ENCODE measurements at regions not wholly inside any gene's neighbourhood (a gene's known extent, or its start where the extent isn't known, plus 50 kb on each side); places are given as distances from the start of the nearest gene placed in this dataset.
"Not testable (repeated sequence)": the region's sequence is repeated elsewhere in the genome, so short reads cannot be mapped to it uniquely, and the experiment has no call there.

DNA sequence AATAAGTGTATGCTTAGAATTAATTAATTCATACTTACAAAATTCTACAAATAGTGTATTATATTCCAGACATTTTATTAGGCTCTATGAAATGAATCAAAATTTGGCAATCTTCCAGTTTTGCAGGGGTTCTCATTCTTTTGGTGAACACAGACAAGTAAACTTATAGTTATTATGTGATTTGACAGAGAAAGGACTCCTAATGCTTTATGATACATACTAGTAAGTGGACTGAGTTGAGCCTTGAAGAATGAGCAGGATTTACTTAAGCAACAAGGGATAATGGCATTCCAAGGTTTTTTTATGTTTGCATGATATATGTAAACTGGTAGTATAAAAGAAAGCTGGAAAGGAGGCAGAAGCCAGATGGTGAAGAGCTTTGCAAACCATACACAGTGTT lies 145.7 kb upstream of the FERD3L start:
- no peak for DNase-seq

DNA sequence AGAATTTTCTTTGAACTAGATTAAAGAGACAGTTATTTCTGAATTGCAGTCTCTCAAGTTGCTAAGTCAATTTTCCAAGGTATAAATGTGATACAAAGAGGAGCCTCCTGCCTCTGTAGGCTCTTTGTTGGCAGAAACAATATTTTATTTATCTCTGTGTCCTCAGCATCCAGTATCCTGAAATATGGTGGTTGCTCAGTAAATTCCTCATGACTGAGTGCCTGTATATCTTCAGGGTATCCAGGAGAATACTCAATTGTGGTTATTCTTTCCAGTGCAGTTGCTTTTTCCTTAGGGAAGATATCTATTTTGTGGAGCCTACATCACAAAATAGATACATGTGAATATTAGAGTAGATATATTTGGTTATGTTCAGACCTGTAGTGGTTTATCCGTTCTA lies 144.8 kb upstream of the FERD3L start:
- DNase-seq, result no peak

DNA sequence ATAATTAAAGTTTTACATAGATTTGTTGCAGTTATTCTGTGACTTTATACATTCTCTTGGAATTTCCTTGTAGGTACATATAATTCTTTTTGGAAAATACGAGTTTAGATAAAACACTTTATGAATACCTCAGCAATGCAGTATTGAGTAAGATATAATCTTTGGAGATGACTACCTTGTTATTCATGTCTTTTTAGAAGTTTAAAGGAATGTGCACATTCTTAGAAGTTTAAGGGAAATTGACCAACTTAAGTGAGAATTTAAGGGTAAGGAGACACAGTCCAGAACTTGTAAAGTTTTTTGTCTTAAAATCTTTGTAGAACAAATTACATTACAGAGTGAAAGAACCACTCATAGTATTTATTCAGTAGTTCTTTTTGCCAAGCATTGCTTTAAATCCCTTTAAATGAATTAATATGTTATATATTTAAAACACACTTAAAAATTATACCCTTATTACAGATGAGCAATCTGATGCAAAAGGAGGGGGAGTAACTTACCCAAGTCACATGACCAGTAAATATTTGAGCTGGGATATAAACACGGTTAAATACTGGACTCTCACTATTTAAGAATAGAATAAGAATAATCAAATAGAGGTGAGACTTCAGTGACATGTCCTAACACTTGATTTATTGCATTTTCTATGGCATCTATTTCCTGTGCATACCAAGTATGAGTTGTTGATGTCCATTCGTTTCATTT lies 139.5 kb upstream of the FERD3L start:
- DNase-seq, result no peak

- no peak for DNase-seq
Observed at GRCh38 chr7:19284136-19284535, 138.9 kb upstream of the FERD3L start.

DNA sequence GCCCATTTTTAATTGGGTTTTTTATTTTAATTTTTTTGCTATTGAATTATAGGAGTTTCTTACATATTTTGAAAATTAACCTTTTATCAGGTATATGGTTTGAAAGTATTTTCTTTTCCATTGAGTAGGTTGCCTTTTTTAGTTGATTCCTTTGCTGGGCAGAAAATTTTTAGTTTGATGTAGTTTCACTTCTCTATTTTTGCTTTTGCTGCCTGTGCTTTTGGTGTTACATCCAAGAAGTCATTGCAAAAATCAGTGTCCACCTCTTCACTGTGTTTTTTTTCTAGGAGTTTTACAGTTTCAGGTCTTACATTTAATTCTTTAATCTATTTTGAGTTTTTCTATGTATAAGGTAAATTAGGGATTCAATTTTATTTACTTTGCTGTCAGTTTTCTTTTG lies 129.8 kb upstream of the FERD3L start:
- DNase-seq, result peak; percentile 1

- DNase-seq, result not testable (repeated sequence)
Observed at GRCh38 chr7:19272329-19272728, 127.1 kb upstream of the FERD3L start.

- no peak for DNase-seq
Observed at GRCh38 chr7:19269301-19269700, 124.1 kb upstream of the FERD3L start.

DNA sequence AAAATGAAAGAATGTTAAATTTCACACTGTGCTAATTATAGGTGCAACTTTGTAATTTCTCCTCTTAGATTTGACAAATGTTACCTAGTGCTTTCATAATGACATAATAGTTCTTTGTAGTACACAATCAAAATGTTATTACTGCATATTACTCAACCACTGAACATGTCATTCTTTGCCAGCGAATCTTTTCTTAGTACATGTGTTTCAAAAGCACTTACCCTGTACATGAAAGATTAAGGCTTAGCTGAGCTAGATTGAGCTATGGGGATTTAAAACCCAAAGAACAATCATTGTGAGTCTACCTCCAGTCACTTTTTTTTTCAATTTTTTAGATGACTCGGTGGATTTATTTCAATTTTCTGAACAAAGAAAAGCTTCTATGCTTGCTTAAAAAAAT lies 123.5 kb upstream of the FERD3L start:
- no peak for DNase-seq

GRCh38 chr7:19262826-19263225 lies 117.6 kb upstream of the FERD3L start:
- no peak for DNase-seq

GRCh38 chr7:19249281-19249680 lies 104.1 kb upstream of the FERD3L start:
- DNase-seq, result no peak

DNA sequence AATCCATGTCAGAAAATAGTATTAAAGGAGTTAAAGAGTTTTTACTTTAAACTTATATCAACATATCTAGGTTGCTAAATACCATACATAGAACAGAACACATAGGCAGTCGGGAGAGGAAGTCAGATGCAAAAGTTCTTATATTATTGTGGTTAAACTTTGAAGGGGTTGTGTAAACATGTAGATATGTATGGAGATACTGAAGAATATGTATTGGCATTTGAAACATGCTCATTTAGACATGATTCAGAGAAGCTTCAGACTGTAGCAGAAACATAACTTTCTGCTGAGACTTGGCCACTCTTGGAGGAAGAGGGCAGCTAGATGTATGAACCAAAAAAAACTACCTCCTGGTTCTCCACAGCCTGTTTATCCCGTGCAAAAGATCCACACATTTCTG lies 103.5 kb upstream of the FERD3L start:
- DNase-seq, result no peak

- no peak for DNase-seq
Observed at GRCh38 chr7:19248115-19248514, 102.9 kb upstream of the FERD3L start.

DNA sequence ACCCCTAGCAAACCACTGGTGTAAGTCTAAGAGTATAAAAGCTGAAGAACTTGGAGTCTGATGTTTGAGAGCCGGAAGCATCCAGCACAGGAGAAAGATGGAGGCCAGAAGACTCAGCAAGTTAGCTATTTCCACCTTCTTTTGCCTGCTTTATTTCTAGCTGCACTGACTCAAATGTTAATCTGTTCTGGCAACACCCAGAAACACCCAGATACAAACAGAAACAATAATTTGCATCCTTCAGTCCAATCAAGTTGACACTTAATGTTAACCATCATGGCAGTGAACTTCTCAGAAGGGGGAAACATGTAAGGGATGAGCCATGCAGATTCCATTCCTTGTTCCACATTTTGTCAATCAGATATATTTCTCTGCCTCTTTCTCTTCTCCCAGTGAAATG lies 101.8 kb upstream of the FERD3L start:
- DNase-seq, result no peak

- DNase-seq, result no peak
Observed at GRCh38 chr7:19242246-19242645, 97.0 kb upstream of the FERD3L start.

- DNase-seq, result no peak
Observed at GRCh38 chr7:19239951-19240350, 94.7 kb upstream of the FERD3L start.

DNA sequence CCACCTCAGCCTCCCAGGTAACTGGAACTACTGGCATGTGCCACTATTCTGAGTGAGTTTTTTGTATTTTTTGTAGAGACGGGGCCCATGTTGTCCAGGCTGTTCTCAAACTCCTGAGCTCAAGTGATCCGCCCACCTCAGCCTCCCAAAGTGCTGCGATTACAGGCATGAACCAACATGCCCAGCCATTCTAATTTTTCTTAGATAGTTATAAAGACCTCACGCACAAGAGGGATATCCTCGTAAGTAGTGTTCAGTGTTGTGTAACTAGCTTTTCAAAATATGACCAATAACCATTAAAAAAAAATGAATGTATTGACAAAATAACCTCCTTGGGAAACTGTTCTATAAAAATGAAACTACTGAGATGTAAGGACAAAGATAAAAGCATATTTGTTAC lies 90.5 kb upstream of the FERD3L start:
- DNase-seq, result no peak

DNA sequence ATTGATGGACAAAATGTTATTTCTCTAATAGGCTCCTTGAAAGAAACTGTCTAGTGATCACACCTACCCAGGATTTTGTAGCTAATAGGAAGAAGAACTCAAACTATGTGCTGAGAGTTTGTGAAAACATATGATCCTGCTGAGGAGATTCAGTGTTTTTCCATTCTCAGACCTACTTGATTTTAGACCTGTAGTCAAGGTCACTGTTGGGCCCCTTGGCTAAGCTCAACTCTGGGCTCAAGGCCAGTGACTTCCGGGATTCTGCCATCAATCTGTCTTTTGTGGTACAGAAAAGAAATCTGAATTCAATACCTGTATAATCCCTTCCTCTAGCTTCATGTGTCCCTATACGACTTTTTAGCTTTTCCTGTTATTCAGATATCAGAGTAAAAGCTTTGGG lies 79.7 kb upstream of the FERD3L start:
- no peak for DNase-seq

GRCh38 chr7:19215412-19215811 lies 70.2 kb upstream of the FERD3L start:
- no peak for DNase-seq

GRCh38 chr7:19213746-19214145 lies 68.5 kb upstream of the FERD3L start:
- no peak for DNase-seq

DNA sequence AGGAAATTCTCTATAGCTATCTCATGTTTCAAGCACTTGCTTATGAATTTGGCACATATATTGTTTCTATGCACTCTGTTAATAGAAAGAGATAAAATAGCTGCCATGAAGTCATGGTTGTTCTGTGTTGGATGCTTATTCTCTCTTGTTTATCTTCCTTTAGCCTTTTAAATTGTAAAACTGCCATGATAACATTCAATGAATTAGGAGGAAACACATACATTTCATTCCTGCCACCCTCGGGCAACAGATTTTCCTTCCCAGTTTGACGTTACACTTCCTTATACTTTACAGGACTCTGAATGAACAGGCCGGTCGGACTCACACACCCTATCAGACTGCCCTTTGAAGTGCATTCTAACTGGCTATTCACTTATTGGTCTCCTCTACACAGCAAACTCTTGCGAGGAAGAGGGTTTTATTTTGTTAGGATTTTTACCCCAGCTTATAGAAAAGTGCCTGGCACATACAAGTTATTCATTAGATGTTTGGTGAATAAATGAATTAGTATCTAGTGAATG lies 65.7 kb upstream of the FERD3L start:
- no peak for DNase-seq

DNA sequence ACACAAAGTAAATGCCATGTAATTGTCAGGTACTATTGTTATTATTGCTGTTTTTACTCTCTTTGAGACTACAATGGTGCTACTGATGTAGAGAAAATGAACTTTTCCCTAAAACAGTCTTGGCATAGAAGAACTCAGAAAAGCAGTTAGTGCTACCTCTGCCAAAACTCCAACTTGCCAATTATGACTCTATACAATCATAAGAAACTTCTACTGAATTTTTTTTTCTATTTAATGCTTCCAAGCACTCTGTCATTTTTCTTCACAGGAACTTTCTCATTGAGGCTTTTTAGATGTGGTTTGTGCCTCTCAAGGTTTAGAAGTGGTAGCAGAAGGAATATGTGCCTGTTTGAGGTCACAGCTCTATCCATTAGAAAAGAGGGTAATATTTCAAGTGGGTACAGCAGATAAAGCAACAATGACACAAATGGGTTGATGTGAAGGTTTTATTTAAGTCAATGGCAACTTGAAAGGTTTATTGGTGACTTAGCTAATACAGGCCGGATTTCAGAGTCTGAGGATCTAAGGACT lies 64.0 kb upstream of the FERD3L start:
- DNase-seq, result no peak

GRCh38 chr7:19206721-19207120 lies 61.5 kb upstream of the FERD3L start:
- no peak for DNase-seq

DNA sequence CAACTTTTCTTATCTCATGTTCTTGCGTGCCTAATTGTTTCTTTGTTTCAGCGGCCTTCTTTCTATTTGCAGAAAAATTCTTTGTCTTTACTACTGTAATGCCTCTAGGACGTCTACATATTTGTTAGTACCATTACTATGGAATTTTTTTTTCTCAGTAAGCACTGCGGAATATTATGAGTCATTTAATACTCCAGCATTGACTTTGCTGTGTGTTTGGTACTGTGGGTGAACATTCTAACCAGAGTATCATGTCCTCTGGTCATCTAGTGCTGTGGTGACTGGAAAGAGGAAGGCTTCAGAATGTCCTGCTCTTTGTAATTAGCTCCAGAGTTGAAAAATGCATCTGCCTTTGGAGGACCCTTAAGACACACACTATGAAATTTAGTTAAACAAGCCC lies 58.5 kb upstream of the FERD3L start:
- no peak for DNase-seq

GRCh38 chr7:19202599-19202998 lies 57.4 kb upstream of the FERD3L start:
- DNase-seq, result no peak
